Bronchial epithelial cell (primary cell): ENCODE measurements at regions not wholly inside any gene's neighbourhood (a gene's known extent, or its start where the extent isn't known, plus 50 kb on each side); places are given as distances from the start of the nearest gene placed in this dataset.

Experiments used
- DNase-seq: peaks from one replicate; pipeline ENCODE4 v3.0.0-alpha.2; 2010; ENCODE audit warnings: low read depth
- FAIRE-seq: peaks from 2 replicates; lab custom pipeline; 2011; peaks lifted over from hg19 to GRCh38; lab: Jason Lieb, UNC
- H3K27me3 ChIP-seq: 2 replicates; pipeline ENCODE4 v1.5.1; 2011; ENCODE audit warnings: low read length; ENCODE audit not compliant: control insufficient read depth, insufficient read depth
- H3K36me3 ChIP-seq: 2 replicates; pipeline ENCODE4 v1.5.1; 2011; ENCODE audit warnings: low read length; ENCODE audit not compliant: control insufficient read depth, insufficient read depth
- H3K4me3 ChIP-seq: 2 replicates; pipeline ENCODE4 v1.5.1; 2011; ENCODE audit warnings: mild to moderate bottlenecking, low read depth, low read length, control low read depth
- TF ChIP-seq, protein P1 (sequence below): IDR thresholded peaks from 2 replicates; pipeline ENCODE4 v1.5.1; 2011; ENCODE audit warnings: mild to moderate bottlenecking, moderate library complexity, low read length, control low read depth, inconsistent platforms; ENCODE audit not compliant: insufficient read depth, severe bottlenecking

GRCh38 chr3:67202053-67202452, 203.9 kb downstream of the KBTBD8 start:
- no peak for FAIRE-seq
- H3K4me3 ChIP-seq = no peak overlapping the region
- no peaks in the 10 kb centered on the region for H3K27me3 ChIP-seq
- no peak for DNase-seq
- no peaks in the 10 kb centered on the region for H3K36me3 ChIP-seq
- TF ChIP-seq, protein P1, sequence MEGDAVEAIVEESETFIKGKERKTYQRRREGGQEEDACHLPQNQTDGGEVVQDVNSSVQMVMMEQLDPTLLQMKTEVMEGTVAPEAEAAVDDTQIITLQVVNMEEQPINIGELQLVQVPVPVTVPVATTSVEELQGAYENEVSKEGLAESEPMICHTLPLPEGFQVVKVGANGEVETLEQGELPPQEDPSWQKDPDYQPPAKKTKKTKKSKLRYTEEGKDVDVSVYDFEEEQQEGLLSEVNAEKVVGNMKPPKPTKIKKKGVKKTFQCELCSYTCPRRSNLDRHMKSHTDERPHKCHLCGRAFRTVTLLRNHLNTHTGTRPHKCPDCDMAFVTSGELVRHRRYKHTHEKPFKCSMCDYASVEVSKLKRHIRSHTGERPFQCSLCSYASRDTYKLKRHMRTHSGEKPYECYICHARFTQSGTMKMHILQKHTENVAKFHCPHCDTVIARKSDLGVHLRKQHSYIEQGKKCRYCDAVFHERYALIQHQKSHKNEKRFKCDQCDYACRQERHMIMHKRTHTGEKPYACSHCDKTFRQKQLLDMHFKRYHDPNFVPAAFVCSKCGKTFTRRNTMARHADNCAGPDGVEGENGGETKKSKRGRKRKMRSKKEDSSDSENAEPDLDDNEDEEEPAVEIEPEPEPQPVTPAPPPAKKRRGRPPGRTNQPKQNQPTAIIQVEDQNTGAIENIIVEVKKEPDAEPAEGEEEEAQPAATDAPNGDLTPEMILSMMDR = no peak

DNA sequence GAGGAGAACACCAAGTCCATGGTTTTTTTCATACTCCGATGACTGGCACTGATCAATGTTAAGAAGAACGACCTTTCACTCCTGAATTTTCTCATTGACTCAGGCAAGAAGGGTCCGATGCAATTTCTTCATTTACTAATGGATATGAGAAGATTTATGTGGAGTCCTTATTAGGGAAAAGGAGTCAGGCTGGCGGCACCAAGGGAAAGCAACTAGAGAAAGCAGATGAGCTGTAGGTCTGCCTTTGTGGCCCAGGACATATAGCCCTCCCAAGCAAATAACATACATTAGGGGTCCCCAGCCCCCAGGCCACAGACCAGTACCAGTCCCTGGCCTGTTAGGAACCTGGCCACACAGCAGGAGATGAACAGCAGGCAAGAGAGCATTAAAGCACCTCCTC, 206.8 kb downstream of the KBTBD8 start:
- Histone ChIP-seq H3K27me3 (no peaks in the 10 kb centered on the region), H3K4me3 (no peak overlapping the region), H3K36me3 (no peaks in the 10 kb centered on the region)
- DNase-seq (no peak), FAIRE-seq (no peak)
- TF ChIP-seq, protein P1 = no peak

DNA sequence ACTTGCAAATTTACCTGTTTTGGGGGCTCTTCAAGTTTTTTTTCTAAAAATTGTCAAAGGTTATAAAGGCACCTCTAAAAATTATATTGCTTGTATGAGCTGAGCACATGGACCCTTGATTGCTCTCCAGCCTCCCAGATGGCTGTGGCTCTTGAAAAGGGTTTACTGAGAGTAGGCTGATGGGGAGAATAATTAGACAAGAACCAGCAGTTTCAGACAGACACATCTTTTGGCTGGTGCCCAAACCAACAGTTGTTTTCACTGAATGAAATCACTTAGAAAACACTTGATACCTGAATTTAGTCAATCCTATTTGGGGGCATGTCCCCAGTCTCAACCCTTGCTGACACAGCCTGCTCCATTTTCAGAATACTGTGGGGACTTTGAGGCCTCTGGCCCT, 217.6 kb downstream of the KBTBD8 start:
- no peaks in the 10 kb centered on the region for H3K36me3 ChIP-seq
- TF ChIP-seq, protein P1 = no peak
- DNase-seq (no peak), FAIRE-seq (no peak)
- no peak overlapping the region for H3K4me3 ChIP-seq
- H3K27me3 ChIP-seq = no peaks in the 10 kb centered on the region

GRCh38 chr3:67227030-67227429, 228.9 kb downstream of the KBTBD8 start:
- TF ChIP-seq, protein P1 = no peak
- Histone ChIP-seq H3K36me3 (no peaks in the 10 kb centered on the region), H3K27me3 (no peaks in the 10 kb centered on the region), H3K4me3 (no peak overlapping the region)
- DNase-seq = no peak
- FAIRE-seq = no peak

- DNase-seq (no peak), FAIRE-seq (no peak)
- H3K4me3 ChIP-seq = no peak overlapping the region
- H3K36me3 ChIP-seq = no peaks in the 10 kb centered on the region
- TF ChIP-seq, protein P1 = no peak
- H3K27me3 ChIP-seq = no peaks in the 10 kb centered on the region
These were observed 230.0 kb downstream of the KBTBD8 start for GRCh38 chr3:67228136-67228535.

- no peak overlapping the region for H3K4me3 ChIP-seq
- H3K27me3 ChIP-seq = no peaks in the 10 kb centered on the region
- FAIRE-seq = no peak
- no peak for DNase-seq
- no peaks in the 10 kb centered on the region for H3K36me3 ChIP-seq
- TF ChIP-seq, protein P1 = no peak
These were observed 234.5 kb downstream of the KBTBD8 start for GRCh38 chr3:67232642-67233041.
